ENCODE measurements at regions not wholly inside any gene's neighbourhood (a gene's known extent, or its start where the extent isn't known, plus 50 kb on each side); places are given as distances from the start of the nearest gene placed in this dataset.

DNA sequence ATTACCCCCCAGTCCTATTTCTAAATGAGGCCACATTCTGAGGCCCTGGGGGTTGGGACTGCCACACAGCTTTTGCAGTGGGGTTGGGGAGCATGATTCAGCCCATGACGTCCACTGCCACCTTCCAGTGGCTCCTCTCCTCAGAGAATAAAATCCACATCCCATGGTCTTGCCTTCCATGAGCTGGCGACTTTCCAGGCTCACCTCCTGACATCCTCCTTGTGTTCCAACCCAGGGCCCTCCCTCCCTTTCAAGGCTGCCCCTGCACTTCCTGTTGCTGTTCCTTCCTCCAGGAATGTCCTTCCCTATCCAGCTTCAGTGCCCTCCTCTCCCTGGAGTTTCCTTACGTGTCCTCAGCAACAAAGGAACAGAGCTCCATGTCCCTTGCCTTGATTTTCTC is 187.3 kb upstream of the ID2 start:
- H3K4me2 ChIP-seq (ENCODE audit: low read length), result 0 out of 2 replicates have a peak overlapping the region, but pooled peaks have one; percentile 12
- TF ChIP-seq ELF1 (IDR thresholded peaks at IDR 0.05; ENCODE audit: borderline replicate concordance, low read depth), result no peak
- no peak for TF ChIP-seq CBX3 (IDR thresholded peaks at IDR 0.05; ENCODE audit: low read depth)
- H3K27me3 ChIP-seq (ENCODE audit: insufficient read depth, low read length), result no peaks in the 10 kb centered on the region
- H3K27ac ChIP-seq (ENCODE audit: low read depth, low read length), result no peak overlapping the region
- no peaks in the 10 kb centered on the region for H3K9me3 ChIP-seq (ENCODE audit: control insufficient read depth in 1 of 2, insufficient read depth in 1 of 2, low read depth in 1 of 2, low read length in 2 of 2)
- no peak overlapping the region for H3K4me3 ChIP-seq (replicated peaks in 1 of 2; ENCODE audit: low read depth in 1 of 2, low read length in 2 of 2)
- no peaks in the 10 kb centered on the region for H4K20me1 ChIP-seq (ENCODE audit: insufficient read depth)
- POLR2A ChIA-PET, result no interaction called here
- DNase-seq (ENCODE audit: low read depth, low spot score) (no peak), ATAC-seq (no peak)
- no TSS peak for BruUV-seq (replicated peaks)
- H3K9me2 ChIP-seq (ENCODE audit: insufficient read depth), result no peaks in the 10 kb centered on the region
- no peaks in the 10 kb centered on the region for H3K79me2 ChIP-seq (ENCODE audit: insufficient read depth, low read length)
- H2AFZ ChIP-seq (ENCODE audit: low read depth, low read length, poor library complexity, severe bottlenecking), result no peak overlapping the region
- no peak overlapping the region for H3K9ac ChIP-seq (ENCODE audit: low read length)
- H3K36me3 ChIP-seq (ENCODE audit: control insufficient read depth in 1 of 2, insufficient read depth in 2 of 2, low read length in 2 of 2), result no peaks in the 10 kb centered on the region
- intact Hi-C loops (cut with micrococcal nuclease), result no loop called here
- RAD21 ChIA-PET (ENCODE audit: low non-redundant PET in 1 of 2, low total read pairs in 2 of 2, uncharacterized antibody in 2 of 2, unreplicated experiment in 2 of 2), result no interaction called here
- CTCF ChIA-PET, result no interaction called here
- peaks cover 0 to 8% of the 10 kb centered on the region in 2 experiments; a peak in 1 of 4 replicates for H3K4me1 ChIP-seq (ENCODE audit: control insufficient read depth in 1 of 2, insufficient read depth in 2 of 2, low read length in 2 of 2)

DNA sequence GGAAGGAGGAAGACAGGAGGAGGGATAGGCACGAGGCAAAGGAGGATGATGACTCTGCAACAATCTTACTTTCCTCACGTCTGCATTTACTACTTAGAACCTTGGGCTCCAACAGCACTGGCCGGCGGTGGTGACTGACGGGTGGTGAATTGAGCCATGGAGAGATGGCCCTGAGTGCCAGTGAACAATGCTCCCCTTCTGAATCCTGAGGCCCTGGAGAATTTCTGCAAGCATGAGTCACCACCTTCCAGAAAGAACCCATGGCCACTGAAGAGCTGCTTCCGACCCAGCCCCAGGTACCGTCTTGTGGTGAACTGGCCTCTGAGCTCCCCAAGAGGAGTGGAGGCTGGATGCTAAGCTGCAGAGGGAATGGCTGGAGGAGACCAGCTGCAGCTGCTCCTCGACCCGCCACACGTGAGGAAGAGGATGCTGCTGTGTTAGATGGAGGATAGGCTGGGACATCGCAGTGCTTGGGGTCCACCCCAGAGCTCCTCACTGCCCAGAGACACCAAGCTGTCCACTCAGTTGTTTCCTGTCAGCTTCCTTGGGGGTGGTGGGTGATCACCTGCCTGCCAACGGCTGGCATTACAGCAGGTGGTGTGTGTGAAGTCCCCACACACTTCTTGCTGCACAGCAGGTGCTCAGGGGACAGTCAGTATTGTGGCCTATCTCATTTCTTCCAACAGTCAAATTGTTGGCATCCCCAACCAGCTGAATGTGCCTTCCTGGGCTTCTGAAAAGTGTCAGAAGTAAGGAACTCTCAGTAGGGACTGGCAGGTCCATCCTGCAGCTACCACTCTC is 186.5 kb upstream of the ID2 start:
- no TSS peak for BruUV-seq (replicated peaks)
- no peak overlapping the region for H2AFZ ChIP-seq (ENCODE audit: low read depth, low read length, poor library complexity, severe bottlenecking)
- H3K36me3 ChIP-seq (ENCODE audit: control insufficient read depth in 1 of 2, insufficient read depth in 2 of 2, low read length in 2 of 2), result no peaks in the 10 kb centered on the region
- ATAC-seq (no peak), DNase-seq (ENCODE audit: low read depth, low spot score) (no peak)
- ChIA-PET CTCF (no interaction called here), RAD21 (ENCODE audit: low non-redundant PET in 1 of 2, low total read pairs in 2 of 2, uncharacterized antibody in 2 of 2, unreplicated experiment in 2 of 2) (no interaction called here), POLR2A (no interaction called here)
- no peaks in the 10 kb centered on the region for H4K20me1 ChIP-seq (ENCODE audit: insufficient read depth)
- no peaks in the 10 kb centered on the region for H3K9me2 ChIP-seq (ENCODE audit: insufficient read depth)
- no peaks in the 10 kb centered on the region for H3K79me2 ChIP-seq (ENCODE audit: insufficient read depth, low read length)
- 0 out of 2 replicates have a peak overlapping the region, but pooled peaks have one; percentile 12 for H3K4me2 ChIP-seq (ENCODE audit: low read length)
- no peak overlapping the region for H3K9ac ChIP-seq (ENCODE audit: low read length)
- intact Hi-C loops (cut with micrococcal nuclease), result no loop called here
- no peak overlapping the region for H3K4me3 ChIP-seq (replicated peaks in 1 of 2; ENCODE audit: low read depth in 1 of 2, low read length in 2 of 2)
- no peak overlapping the region for H3K27ac ChIP-seq (ENCODE audit: low read depth, low read length)
- no peaks in the 10 kb centered on the region for H3K9me3 ChIP-seq (ENCODE audit: control insufficient read depth in 1 of 2, insufficient read depth in 1 of 2, low read depth in 1 of 2, low read length in 2 of 2)
- H3K4me1 ChIP-seq (ENCODE audit: control insufficient read depth in 1 of 2, insufficient read depth in 2 of 2, low read length in 2 of 2), result peaks cover 0 to 8% of the 10 kb centered on the region in 2 experiments; a peak in 1 of 4 replicates
- H3K27me3 ChIP-seq (ENCODE audit: insufficient read depth, low read length), result no peaks in the 10 kb centered on the region
- TF ChIP-seq, protein P1, sequence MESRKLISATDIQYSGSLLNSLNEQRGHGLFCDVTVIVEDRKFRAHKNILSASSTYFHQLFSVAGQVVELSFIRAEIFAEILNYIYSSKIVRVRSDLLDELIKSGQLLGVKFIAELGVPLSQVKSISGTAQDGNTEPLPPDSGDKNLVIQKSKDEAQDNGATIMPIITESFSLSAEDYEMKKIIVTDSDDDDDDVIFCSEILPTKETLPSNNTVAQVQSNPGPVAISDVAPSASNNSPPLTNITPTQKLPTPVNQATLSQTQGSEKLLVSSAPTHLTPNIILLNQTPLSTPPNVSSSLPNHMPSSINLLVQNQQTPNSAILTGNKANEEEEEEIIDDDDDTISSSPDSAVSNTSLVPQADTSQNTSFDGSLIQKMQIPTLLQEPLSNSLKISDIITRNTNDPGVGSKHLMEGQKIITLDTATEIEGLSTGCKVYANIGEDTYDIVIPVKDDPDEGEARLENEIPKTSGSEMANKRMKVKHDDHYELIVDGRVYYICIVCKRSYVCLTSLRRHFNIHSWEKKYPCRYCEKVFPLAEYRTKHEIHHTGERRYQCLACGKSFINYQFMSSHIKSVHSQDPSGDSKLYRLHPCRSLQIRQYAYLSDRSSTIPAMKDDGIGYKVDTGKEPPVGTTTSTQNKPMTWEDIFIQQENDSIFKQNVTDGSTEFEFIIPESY (IDR thresholded peaks at IDR 0.05; ENCODE audit: extremely low read depth, insufficient replicate concordance, low read length), result no peak
- TF ChIP-seq SIN3A (IDR thresholded peaks at IDR 0.05; ENCODE audit: low read depth) (no peak), CBX3 (IDR thresholded peaks at IDR 0.05; ENCODE audit: low read depth) (no peak), EGR1 (IDR thresholded peaks at IDR 0.05; ENCODE audit: low read depth) (no peak), POLR2AphosphoS5 (IDR thresholded peaks at IDR 0.05; ENCODE audit: low read depth, low read length) (no peak), CTCF (IDR thresholded peaks at IDR 0.05 in 2 of 3, conservative IDR thresholded peaks at IDR 0.05 in 1 of 3; ENCODE audit: borderline replicate concordance in 1 of 3, insufficient read depth in 1 of 3, low read depth in 2 of 3, low read length in 2 of 3) (no peak), MAX (IDR thresholded peaks at IDR 0.05) (no peak), RAD21 (IDR thresholded peaks at IDR 0.05; ENCODE audit: low read depth) (no peak), ZNF274 (IDR thresholded peaks at IDR 0.05; ENCODE audit: low read depth, low read length) (no peak)
- TF ChIP-seq, protein P2, sequence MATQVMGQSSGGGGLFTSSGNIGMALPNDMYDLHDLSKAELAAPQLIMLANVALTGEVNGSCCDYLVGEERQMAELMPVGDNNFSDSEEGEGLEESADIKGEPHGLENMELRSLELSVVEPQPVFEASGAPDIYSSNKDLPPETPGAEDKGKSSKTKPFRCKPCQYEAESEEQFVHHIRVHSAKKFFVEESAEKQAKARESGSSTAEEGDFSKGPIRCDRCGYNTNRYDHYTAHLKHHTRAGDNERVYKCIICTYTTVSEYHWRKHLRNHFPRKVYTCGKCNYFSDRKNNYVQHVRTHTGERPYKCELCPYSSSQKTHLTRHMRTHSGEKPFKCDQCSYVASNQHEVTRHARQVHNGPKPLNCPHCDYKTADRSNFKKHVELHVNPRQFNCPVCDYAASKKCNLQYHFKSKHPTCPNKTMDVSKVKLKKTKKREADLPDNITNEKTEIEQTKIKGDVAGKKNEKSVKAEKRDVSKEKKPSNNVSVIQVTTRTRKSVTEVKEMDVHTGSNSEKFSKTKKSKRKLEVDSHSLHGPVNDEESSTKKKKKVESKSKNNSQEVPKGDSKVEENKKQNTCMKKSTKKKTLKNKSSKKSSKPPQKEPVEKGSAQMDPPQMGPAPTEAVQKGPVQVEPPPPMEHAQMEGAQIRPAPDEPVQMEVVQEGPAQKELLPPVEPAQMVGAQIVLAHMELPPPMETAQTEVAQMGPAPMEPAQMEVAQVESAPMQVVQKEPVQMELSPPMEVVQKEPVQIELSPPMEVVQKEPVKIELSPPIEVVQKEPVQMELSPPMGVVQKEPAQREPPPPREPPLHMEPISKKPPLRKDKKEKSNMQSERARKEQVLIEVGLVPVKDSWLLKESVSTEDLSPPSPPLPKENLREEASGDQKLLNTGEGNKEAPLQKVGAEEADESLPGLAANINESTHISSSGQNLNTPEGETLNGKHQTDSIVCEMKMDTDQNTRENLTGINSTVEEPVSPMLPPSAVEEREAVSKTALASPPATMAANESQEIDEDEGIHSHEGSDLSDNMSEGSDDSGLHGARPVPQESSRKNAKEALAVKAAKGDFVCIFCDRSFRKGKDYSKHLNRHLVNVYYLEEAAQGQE (IDR thresholded peaks at IDR 0.05; ENCODE audit: low read depth), result no peak
